Endothelial cell of umbilical vein (primary cell): ENCODE measurements at regions not wholly inside any gene's neighbourhood (a gene's known extent, or its start where the extent isn't known, plus 50 kb on each side); places are given as distances from the start of the nearest gene placed in this dataset.

Experiments
- BruUV-seq: library from RNA; stranded (reverse); fragments of 400-500 nt; replicated peaks from 2 replicates; lab custom pipeline; 2021; lab: Mats Ljungman, UMichigan
- CTCF ChIA-PET: fragments of 300-600, 350-600 bp; sonication (Branson Sonifier 250); formaldehyde crosslinking; loops from one replicate; lab custom pipeline; 2021; ENCODE audit warnings: antibody characterized with exemption, inconsistent platforms; lab: Charles Lee
- POLR2A ChIA-PET: fragments of 300-600, 350-600 bp; sonication (Branson Sonifier 250); formaldehyde crosslinking; loops from one replicate; lab custom pipeline; 2021; ENCODE audit warnings: antibody characterized with exemption, inconsistent platforms; lab: Charles Lee
- DNase-seq: peaks from one replicate; pipeline ENCODE4 v3.0.0-alpha.2; 2011; ENCODE audit warnings: low read depth, low spot score
- FAIRE-seq: peaks from 2 replicates; lab custom pipeline; 2011; peaks lifted over from hg19 to GRCh38; lab: Jason Lieb, UNC
- H2AFZ ChIP-seq: 2 replicates; pipeline ENCODE4 v1.6.0; 2012; ENCODE audit warnings: low read depth, low read length, control low read depth, inconsistent platforms
- H3K27ac ChIP-seq: 2 replicates; pipeline ENCODE4 v1.5.1; 2011; ENCODE audit warnings: low read depth, mild to moderate bottlenecking, control low read depth, low read length, moderate library complexity; ENCODE audit not compliant: insufficient read depth
- H3K27me3 ChIP-seq, 2 experiments: 2 replicates each; pipeline versions ENCODE4 v1.6.0 to v1.6.1; 2011; ENCODE audit warnings: low read length in 2 of 2, mixed read lengths in 1 of 2; ENCODE audit not compliant: control insufficient read depth in 2 of 2, insufficient read depth in 2 of 2
- H3K36me3 ChIP-seq, 2 experiments: 2 replicates in 1 of 2; 3 replicates in 1 of 2; pipeline ENCODE4 v1.5.1; 2011; ENCODE audit warnings: low read length in 2 of 2, mild to moderate bottlenecking in 1 of 2, moderate library complexity in 1 of 2; ENCODE audit not compliant: control insufficient read depth in 2 of 2, insufficient read depth in 2 of 2; ENCODE audit errors: extremely low read depth in 1 of 2
- H3K4me1 ChIP-seq: 3 replicates; pipeline ENCODE4 v1.5.1; 2011; ENCODE audit warnings: mild to moderate bottlenecking, low read length; ENCODE audit not compliant: control insufficient read depth, insufficient read depth; ENCODE audit errors: extremely low read depth
- H3K4me2 ChIP-seq: 2 replicates; pipeline ENCODE4 v1.6.1; 2011; ENCODE audit warnings: low read length, control low read depth, mixed read lengths; ENCODE audit not compliant: insufficient read depth
- H3K4me3 ChIP-seq, 3 experiments: fragments of 200-600 bp in 1 of 3; sonication (generic), shearing (Covaris generic) in 1 of 3; replicated peaks in 1 of 3; 2 replicates each; pipeline ENCODE4 v1.5.1; 2011 to 2016; ENCODE audit warnings: control low read depth in 3 of 3, low read length in 3 of 3, mild to moderate bottlenecking in 2 of 3, inconsistent platforms in 1 of 3, low read depth in 1 of 3, moderate library complexity in 1 of 3; ENCODE audit not compliant: insufficient read depth in 1 of 3
- H3K79me2 ChIP-seq: 2 replicates; pipeline ENCODE4 v1.6.0; 2012; ENCODE audit warnings: low read length, inconsistent platforms; ENCODE audit not compliant: control insufficient read depth, insufficient read depth
- H3K9ac ChIP-seq: replicated peaks from 2 replicates; pipeline ENCODE3; 2011; ENCODE audit warnings: low read length, control low read depth; ENCODE audit not compliant: insufficient read depth; ENCODE audit errors: extremely low read depth
- H3K9me1 ChIP-seq: replicated peaks from 3 replicates; pipeline ENCODE4 v1.6.0; 2011; ENCODE audit warnings: mild to moderate bottlenecking, low read length; ENCODE audit not compliant: control insufficient read depth, insufficient read depth; ENCODE audit errors: extremely low read depth
- H3K9me3 ChIP-seq: replicated peaks from 2 replicates; pipeline ENCODE4 v1.5.1; 2012; ENCODE audit warnings: low read length, inconsistent platforms; ENCODE audit not compliant: control insufficient read depth, insufficient read depth
- H4K20me1 ChIP-seq: replicated peaks from 2 replicates; pipeline ENCODE3; 2011; ENCODE audit warnings: mild to moderate bottlenecking, low read length; ENCODE audit not compliant: control insufficient read depth, insufficient read depth; ENCODE audit errors: extremely low read depth
- CTCF ChIP-seq, 2 donors: IDR thresholded peaks; 1 replicate in 1 of 2; 2 replicates in 1 of 2; pipeline ENCODE4 v1.5.1; 2011; ENCODE audit warnings: low read length in 2 of 2, mild to moderate bottlenecking in 2 of 2, moderate library complexity in 2 of 2, control low read depth in 1 of 2, inconsistent platforms in 1 of 2, low read depth in 1 of 2; ENCODE audit not compliant: insufficient read depth in 1 of 2; ENCODE audit errors: extremely low read depth in 1 of 2
- EZH2 ChIP-seq: IDR thresholded peaks from 2 replicates; pipeline ENCODE4 v1.6.1; 2012; ENCODE audit warnings: borderline replicate concordance, low read depth, mild to moderate bottlenecking, moderate library complexity, low read length, inconsistent platforms; ENCODE audit not compliant: severe bottlenecking
- FOS ChIP-seq: IDR thresholded peaks from 2 replicates; pipeline ENCODE4 v1.6.1; 2011; ENCODE audit warnings: mild to moderate bottlenecking, low read length, moderate library complexity, borderline replicate concordance; ENCODE audit not compliant: insufficient read depth
- GATA2 ChIP-seq: IDR thresholded peaks from 2 replicates; pipeline ENCODE4 v1.7.0; 2011; ENCODE audit warnings: low read depth, mild to moderate bottlenecking, moderate library complexity, mixed read lengths, low read length; ENCODE audit not compliant: insufficient read length, insufficient read depth
- JUN ChIP-seq: IDR thresholded peaks from 2 replicates; pipeline ENCODE4 v1.6.1; 2011; ENCODE audit warnings: borderline replicate concordance, low read depth; ENCODE audit not compliant: insufficient read length, insufficient read depth
- MAX ChIP-seq: IDR thresholded peaks from 2 replicates; pipeline ENCODE4 v1.6.1; 2011; ENCODE audit not compliant: insufficient read depth, insufficient read length
- MYC ChIP-seq: IDR thresholded peaks from one replicate; pipeline ENCODE4 v1.6.1; 2011; ENCODE audit warnings: mild to moderate bottlenecking, low read depth, low read length
- POLR2A ChIP-seq: IDR thresholded peaks from 2 replicates; pipeline ENCODE4 v1.6.1; 2012; ENCODE audit warnings: low read depth, mild to moderate bottlenecking, control low read depth, low read length
- POLR2AphosphoS5 ChIP-seq: IDR thresholded peaks from 2 replicates; pipeline ENCODE4 v1.6.1; 2012; ENCODE audit warnings: low read depth, mild to moderate bottlenecking, control low read depth, low read length, moderate library complexity; ENCODE audit not compliant: insufficient read depth
- dilution Hi-C: fragments of 300-500 bp; cut with MboI; formaldehyde crosslinking; loops from one replicate; pipeline ENCODE4 v1.15.0; 2019; ENCODE audit warnings: low sequenced_read_pairs; ENCODE audit not compliant: extremely low pct_ligation_motif_present
- intact Hi-C: fragments of 100-400 bp; cut with micrococcal nuclease; formaldehyde crosslinking; loops from one replicate; pipeline ENCODE4 v1.10.0; 2022

- Histone ChIP-seq H3K9me3 (no peaks in the 10 kb centered on the region), H3K27me3 (no peaks in the 10 kb centered on the region), H3K4me3 (no peak overlapping the region), H3K9me1 (no peaks in the 10 kb centered on the region), H3K36me3 (no peaks in the 10 kb centered on the region), H3K79me2 (no peaks in the 10 kb centered on the region), H3K27ac (no peak overlapping the region), H3K4me2 (no peak overlapping the region), H3K9ac (no peak overlapping the region), H3K4me1 (no peaks in the 10 kb centered on the region), H4K20me1 (no peaks in the 10 kb centered on the region), H2AFZ (no peak overlapping the region)
- no peak for DNase-seq
- TF ChIP-seq MAX = no peak
- no TSS peak for BruUV-seq
- CTCF ChIA-PET = no interaction called here
- no peak for FAIRE-seq
- intact Hi-C loops (no loop called here), dilution Hi-C loops (no loop called here)
- POLR2A ChIA-PET = no interaction called here
Observed at GRCh38 chr4:159837071-159837470, 734.2 kb downstream of the RAPGEF2 start.

GRCh38 chr4:159855731-159856130 is 752.9 kb downstream of the RAPGEF2 start:
- dilution Hi-C loops = no loop called here
- no peaks in the 10 kb centered on the region for H3K9me1 ChIP-seq
- no peak overlapping the region for H3K9ac ChIP-seq
- DNase-seq = no peak
- H3K27ac ChIP-seq = no peak overlapping the region
- H3K27me3 ChIP-seq = no peaks in the 10 kb centered on the region
- no peaks in the 10 kb centered on the region for H3K79me2 ChIP-seq
- H3K4me2 ChIP-seq = no peak overlapping the region
- POLR2A ChIA-PET = no interaction called here
- intact Hi-C loops = no loop called here
- CTCF ChIA-PET = no interaction called here
- H2AFZ ChIP-seq = no peak overlapping the region
- H3K4me3 ChIP-seq = no peak overlapping the region
- H3K36me3 ChIP-seq = no peaks in the 10 kb centered on the region
- H3K9me3 ChIP-seq = no peaks in the 10 kb centered on the region
- FAIRE-seq = no peak
- BruUV-seq = no TSS peak
- TF ChIP-seq POLR2AphosphoS5 (no peak), CTCF (IDR thresholded peaks at IDR 0.05; ENCODE audit: extremely low read depth in 1 of 2, insufficient read depth in 1 of 2, low read depth in 1 of 2, low read length in 2 of 2) (no peak), MAX (no peak), POLR2A (no peak), MYC (no peak), JUN (no peak), GATA2 (no peak), FOS (no peak), EZH2 (no peak)
- H3K4me1 ChIP-seq = no peaks in the 10 kb centered on the region
- no peaks in the 10 kb centered on the region for H4K20me1 ChIP-seq
